C4-2B (cell line): ENCODE measurements at regions not wholly inside any gene's neighbourhood (a gene's known extent, or its start where the extent isn't known, plus 50 kb on each side); places are given as distances from the start of the nearest gene placed in this dataset.
"Not testable (repeated sequence)": the region's sequence is repeated elsewhere in the genome, so short reads cannot be mapped to it uniquely, and the experiment has no call there.

Experiments
- H3K27ac ChIP-seq: fragments of 450-650 bp; 2 replicates; pipeline ENCODE4 v1.5.1; 2017
- ZFX ChIP-seq: fragments of 450-650 bp; IDR thresholded peaks from 2 replicates; pipeline ENCODE4 v1.6.1; 2017
- TF ChIP-seq, protein P1 (sequence below): fragments of 450-650 bp; conservative IDR thresholded peaks from 2 replicates; pipeline ENCODE4 v1.5.1; 2017; ENCODE audit warnings: mild to moderate bottlenecking

GRCh38 chr15:38793206-38793810, 228.7 kb upstream of the RASGRP1 start:
- H3K27ac ChIP-seq, result no peak overlapping the region
- TF ChIP-seq ZFX, result no peak
- TF ChIP-seq, protein P1, sequence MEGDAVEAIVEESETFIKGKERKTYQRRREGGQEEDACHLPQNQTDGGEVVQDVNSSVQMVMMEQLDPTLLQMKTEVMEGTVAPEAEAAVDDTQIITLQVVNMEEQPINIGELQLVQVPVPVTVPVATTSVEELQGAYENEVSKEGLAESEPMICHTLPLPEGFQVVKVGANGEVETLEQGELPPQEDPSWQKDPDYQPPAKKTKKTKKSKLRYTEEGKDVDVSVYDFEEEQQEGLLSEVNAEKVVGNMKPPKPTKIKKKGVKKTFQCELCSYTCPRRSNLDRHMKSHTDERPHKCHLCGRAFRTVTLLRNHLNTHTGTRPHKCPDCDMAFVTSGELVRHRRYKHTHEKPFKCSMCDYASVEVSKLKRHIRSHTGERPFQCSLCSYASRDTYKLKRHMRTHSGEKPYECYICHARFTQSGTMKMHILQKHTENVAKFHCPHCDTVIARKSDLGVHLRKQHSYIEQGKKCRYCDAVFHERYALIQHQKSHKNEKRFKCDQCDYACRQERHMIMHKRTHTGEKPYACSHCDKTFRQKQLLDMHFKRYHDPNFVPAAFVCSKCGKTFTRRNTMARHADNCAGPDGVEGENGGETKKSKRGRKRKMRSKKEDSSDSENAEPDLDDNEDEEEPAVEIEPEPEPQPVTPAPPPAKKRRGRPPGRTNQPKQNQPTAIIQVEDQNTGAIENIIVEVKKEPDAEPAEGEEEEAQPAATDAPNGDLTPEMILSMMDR, result no peak

DNA sequence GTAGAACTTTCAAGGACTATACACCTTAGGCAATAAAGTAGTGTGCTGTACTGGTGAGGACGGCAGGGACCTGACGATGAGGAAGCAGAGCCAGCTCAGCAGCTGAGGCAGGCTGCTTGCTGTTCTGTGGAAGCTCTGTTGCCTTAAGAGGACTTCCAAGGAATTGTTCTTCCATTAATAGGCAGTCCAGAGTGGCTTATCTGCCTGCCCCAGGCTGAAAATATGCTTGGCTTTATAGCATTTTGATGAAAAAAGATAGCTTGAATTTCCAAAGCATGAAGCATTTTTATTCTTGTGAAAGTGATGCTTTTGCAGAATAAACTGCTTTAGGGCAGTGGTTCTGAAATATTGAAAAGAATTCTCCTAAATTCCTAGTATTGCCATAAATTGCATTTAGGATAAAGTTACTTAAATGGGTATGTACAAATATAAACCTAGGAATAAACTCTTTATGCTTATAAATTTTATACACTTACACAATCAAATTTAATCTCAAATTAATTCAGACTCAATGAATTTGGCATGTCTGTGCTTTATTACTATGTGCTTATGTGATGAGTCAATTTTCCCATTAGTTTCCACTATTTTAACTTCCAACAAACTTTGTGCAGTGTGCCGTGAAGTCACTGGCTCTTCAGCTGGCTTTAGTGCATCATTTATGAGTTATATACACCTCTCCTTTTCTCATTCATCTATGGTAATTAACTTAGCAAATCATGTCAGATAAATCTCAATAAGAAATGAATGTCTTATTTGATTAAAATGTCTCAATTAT, 231.0 kb upstream of the RASGRP1 start:
- no peak overlapping the region for H3K27ac ChIP-seq
- TF ChIP-seq, protein P1, result no peak
- no peak for TF ChIP-seq ZFX

- no peak for TF ChIP-seq ZFX
- TF ChIP-seq, protein P1, result no peak
- no peak overlapping the region for H3K27ac ChIP-seq
These were observed 232.0 kb upstream of the RASGRP1 start for GRCh38 chr15:38796589-38796988.

DNA sequence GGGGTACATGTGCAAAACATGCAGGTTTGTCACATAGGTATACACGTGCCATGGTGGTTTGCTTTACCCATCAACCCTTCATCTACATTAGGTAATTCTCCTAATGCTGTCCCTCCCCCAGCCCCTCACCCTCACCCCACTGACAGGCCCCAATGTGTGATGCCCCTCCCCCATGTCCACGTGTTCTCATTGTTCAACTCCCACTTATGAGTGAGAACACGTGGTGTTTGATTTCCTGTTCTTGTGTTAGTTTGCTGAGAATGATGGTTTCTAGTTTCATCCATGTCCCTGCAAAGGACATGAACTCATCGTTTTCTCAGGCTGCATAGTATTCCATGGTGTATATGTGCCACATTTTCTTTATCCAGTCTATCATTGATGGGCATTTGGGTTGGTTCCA, 232.9 kb upstream of the RASGRP1 start:
- not testable (repeated sequence) for H3K27ac ChIP-seq

GRCh38 chr15:38799202-38799601, 234.6 kb upstream of the RASGRP1 start:
- not testable (repeated sequence) for H3K27ac ChIP-seq

- TF ChIP-seq, protein P1, result no peak
- no peak for TF ChIP-seq ZFX
- H3K27ac ChIP-seq, result no peak overlapping the region
These were observed 245.0 kb upstream of the RASGRP1 start for GRCh38 chr15:38809621-38810020.

GRCh38 chr15:38810686-38811085, 246.1 kb upstream of the RASGRP1 start:
- TF ChIP-seq, protein P1, result no peak
- TF ChIP-seq ZFX, result no peak
- no peak overlapping the region for H3K27ac ChIP-seq

DNA sequence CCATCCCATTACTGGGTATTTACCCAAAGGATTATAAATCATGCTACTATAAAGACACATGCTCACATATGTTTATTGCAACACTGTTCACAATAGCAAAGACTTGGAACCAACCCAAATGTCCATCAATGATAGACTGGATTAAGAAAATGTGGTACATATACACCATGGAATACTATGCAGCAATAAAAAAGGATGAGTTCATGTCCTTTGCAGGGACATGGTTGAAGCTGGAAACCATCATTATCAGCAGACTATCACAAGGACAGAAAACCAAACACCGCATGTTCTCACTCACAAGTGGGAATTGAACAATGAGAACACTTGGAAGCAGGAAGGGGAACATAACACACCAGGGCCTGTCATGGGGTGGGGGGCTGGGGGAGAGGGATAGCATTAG, 249.6 kb upstream of the RASGRP1 start:
- not testable (repeated sequence) for H3K27ac ChIP-seq

- H3K27ac ChIP-seq, result no peak overlapping the region
- no peak for TF ChIP-seq ZFX
- TF ChIP-seq, protein P1, result no peak
These were observed 250.3 kb upstream of the RASGRP1 start for GRCh38 chr15:38814891-38815290.
